VCaP (cell line): ENCODE measurements at regions not wholly inside any gene's neighbourhood (a gene's known extent, or its start where the extent isn't known, plus 50 kb on each side); places are given as distances from the start of the nearest gene placed in this dataset.

Experiments used
- H3K27ac ChIP-seq: fragments of 450-650 bp; 2 replicates; pipeline ENCODE4 v1.5.1; 2017
- TF ChIP-seq, protein P1 (sequence below): fragments of 450-650 bp; conservative IDR thresholded peaks from 2 replicates; pipeline ENCODE4 v1.5.1; 2017; ENCODE audit warnings: mild to moderate bottlenecking, moderate library complexity

DNA sequence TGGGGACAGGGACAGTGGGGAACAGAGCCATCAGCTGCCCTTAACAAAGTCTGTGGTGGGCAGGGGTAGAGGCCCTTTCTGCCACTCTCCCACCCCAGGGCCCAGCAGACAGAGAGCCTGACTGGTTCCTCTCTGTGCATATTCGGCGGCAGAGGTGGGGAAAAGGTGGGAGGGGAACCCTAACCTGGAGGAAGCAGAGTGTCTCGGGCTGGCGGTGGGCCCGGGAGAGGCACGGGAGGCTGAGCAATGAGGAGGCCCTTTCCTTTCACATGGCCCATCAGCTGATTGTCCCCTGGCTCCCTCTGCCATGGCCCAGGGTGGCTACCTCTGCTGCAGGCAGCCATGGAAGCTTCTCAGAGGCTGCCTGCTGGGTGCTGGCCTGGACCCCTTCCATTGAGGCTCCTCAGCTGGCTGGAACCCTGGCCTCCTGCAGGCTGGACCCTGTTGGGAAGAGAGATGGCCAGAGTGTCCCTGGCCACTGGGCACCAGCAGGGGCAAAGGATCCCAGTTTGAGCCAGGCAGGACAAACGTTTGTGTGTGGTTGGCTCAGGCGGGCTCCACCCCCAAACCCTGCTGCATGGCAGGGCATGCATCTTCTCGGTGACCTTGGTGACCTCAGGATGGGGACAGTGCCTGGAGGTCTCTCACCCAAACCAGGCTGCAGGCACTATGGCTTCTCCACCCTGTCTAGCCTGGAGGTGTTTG lies 202.8 kb upstream of the ZNF536 start:
- no peak overlapping the region; the same call in 1 of the 2 replicates for H3K27ac ChIP-seq
- TF ChIP-seq, protein P1, sequence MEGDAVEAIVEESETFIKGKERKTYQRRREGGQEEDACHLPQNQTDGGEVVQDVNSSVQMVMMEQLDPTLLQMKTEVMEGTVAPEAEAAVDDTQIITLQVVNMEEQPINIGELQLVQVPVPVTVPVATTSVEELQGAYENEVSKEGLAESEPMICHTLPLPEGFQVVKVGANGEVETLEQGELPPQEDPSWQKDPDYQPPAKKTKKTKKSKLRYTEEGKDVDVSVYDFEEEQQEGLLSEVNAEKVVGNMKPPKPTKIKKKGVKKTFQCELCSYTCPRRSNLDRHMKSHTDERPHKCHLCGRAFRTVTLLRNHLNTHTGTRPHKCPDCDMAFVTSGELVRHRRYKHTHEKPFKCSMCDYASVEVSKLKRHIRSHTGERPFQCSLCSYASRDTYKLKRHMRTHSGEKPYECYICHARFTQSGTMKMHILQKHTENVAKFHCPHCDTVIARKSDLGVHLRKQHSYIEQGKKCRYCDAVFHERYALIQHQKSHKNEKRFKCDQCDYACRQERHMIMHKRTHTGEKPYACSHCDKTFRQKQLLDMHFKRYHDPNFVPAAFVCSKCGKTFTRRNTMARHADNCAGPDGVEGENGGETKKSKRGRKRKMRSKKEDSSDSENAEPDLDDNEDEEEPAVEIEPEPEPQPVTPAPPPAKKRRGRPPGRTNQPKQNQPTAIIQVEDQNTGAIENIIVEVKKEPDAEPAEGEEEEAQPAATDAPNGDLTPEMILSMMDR, result no peak

DNA sequence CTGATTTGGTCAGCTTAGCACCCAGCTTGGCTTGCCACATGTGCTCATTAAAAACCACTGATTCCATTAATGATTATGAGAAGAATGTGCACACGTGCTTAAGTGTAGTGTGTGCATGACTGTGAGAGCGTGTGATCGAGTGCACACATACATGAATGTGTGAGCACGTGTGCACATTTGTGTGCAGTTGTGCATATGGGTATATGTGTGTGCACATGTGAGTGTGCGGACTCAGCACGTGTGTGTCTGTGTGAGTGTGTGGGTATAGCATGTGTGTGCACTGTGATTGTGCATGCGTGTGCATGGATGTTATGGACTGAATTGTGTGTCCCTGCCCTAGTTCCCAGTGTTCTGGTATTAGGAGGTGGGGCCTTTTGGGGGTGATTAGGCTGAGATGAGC lies 202.1 kb upstream of the ZNF536 start:
- no peak overlapping the region for H3K27ac ChIP-seq
- TF ChIP-seq, protein P1, result no peak

DNA sequence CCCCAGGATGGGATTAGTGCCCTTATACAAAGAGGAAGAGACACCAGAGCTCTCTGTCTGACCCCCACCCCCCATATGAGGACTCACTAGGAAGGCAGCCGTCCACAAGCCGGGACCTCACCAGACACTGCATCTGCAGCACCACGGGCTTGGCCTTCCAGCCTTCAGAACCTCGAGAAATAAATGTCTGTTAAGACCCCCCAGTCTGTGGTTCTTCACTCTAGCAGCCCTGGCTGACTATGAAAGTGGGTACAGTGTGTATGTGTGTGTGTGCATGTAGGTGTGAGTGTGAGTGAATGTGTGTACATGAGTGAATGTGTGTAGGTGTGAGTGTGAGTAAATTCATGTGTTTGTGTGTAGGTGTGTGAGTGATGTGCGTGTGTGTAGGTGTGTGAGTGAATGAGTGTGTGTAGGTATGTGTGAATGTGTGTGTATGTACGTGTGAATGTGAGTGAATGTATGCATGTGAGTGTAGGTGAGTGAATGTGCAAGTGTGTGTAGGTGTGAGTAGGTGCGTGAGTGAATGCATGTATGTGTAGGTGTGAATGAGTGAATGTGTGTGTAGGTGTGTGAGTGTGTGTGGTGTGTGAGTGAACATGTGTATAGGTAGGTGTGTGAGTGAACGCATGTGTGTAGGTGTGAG lies 201.6 kb upstream of the ZNF536 start:
- H3K27ac ChIP-seq, result no peak overlapping the region
- TF ChIP-seq, protein P1, result no peak

DNA sequence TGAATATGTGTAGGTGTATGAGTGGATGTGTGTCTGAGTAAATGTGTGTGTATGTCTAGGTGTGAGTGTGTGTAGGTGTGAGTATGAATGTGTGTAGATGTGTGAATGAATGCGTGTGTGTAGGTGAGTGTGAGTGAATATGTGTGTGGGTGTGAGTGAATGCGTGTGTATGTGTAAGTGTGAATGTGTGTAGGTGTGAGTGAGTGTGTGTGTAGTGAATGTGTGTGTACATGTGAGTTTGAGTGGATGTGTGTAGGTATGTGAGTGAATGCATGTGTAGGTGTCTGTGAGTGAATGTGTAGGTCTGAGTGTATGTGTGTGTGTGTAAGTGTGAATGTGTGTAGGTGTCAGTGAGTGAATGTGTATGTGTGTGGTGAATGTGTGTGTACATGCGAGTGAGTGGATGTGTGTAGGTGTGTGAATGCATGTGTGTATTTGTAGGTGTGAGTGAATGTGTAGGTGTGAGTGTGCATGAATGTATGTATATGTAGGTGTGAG lies 201.0 kb upstream of the ZNF536 start:
- TF ChIP-seq, protein P1, result no peak
- peak overlapping the region; percentile 80; the same call in 1 of the 2 replicates for H3K27ac ChIP-seq

DNA sequence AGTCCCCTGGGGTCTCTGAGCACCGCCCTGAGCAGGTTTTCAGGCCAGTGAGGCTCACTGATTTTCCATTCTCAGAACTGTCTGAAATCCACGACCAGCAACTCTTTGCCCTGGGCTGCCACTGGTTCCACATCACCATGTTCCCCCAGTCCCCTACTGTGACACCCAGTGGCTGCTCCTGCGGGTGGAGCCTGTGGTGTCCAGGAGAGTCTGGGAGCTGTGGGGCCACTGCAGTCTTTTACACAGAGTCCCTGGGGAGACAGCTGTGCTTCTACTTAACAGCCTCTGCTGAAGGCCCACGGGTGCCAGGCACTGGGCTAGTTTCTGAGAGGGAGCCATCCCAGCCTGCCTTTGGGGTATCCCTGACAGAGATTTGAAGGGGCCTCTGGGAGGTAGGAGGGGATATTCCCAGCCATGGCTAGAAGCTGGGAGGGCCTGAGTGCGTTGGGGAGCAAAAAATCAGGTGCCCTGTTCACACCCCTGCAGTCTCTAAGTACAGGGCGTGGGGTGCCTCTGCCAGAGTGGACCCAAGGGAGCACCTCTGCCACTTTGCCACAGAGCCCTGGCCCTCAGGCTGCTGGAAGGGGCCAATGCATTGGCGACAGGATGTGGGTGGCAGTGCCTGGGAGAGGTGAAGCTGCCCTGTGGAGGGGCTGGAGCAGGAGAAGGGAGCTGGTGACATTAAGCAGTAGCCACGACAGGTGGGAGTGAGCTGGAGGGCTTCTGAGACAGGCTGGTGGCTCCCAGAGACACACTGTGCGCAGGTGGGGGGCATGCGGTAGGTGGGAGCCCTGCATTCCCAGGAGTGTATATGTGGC lies 200.2 kb upstream of the ZNF536 start:
- TF ChIP-seq, protein P1, result no peak
- peak overlapping the region; percentile 80 for H3K27ac ChIP-seq

DNA sequence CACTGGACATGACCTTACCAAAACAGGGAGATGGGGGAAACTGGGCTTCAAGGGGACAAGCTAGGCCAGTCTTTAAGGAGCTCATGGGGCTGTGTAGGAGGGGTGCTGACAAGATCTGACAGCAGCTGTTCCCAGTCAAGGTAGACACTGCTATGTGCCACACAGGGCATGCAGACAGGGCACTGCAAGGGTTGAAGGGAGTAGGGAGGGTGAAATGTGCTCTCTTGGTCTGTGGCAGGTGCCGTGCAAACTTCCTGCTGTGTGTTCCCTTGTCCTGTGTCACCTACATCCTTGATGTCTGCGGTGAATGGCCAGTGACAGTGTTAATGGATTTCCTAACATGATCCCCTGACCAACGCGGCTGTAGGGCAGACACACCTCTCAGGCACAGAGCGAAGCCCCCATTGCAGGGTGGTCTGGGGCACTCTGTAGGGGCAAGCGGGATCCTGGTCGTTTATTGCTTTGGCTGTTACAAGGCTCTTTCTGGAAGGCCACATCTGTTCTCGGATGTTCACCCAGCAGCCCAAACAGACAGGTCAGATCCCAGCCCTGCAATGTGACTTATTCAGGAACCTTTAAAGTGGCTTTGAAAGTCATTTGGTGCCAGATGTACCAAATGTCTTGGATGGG lies 199.5 kb upstream of the ZNF536 start:
- TF ChIP-seq, protein P1, result no peak
- H3K27ac ChIP-seq, result peak overlapping the region; percentile 80
